ENCODE measurements at regions not wholly inside any gene's neighbourhood (a gene's known extent, or its start where the extent isn't known, plus 50 kb on each side); places are given as distances from the start of the nearest gene placed in this dataset.
"Not testable (repeated sequence)": the region's sequence is repeated elsewhere in the genome, so short reads cannot be mapped to it uniquely, and the experiment has no call there.

- no peak for DNase-seq
Observed at GRCh38 chr5:33161421-33161820, 279.3 kb upstream of the TARS1 start.

- no peak for DNase-seq
Observed at GRCh38 chr5:33162057-33162456, 278.7 kb upstream of the TARS1 start.

GRCh38 chr5:33166522-33166921 lies 274.2 kb upstream of the TARS1 start:
- DNase-seq: no peak

GRCh38 chr5:33166948-33167347 lies 273.8 kb upstream of the TARS1 start:
- no peak for DNase-seq

- DNase-seq: no peak
Observed at GRCh38 chr5:33167541-33167940, 273.2 kb upstream of the TARS1 start.

- DNase-seq: no peak
Observed at GRCh38 chr5:33170411-33170810, 270.4 kb upstream of the TARS1 start.

GRCh38 chr5:33174383-33174782 lies 266.4 kb upstream of the TARS1 start:
- no peak for DNase-seq

GRCh38 chr5:33179301-33179700 lies 261.5 kb upstream of the TARS1 start:
- DNase-seq: no peak

GRCh38 chr5:33180900-33181299 lies 259.9 kb upstream of the TARS1 start:
- DNase-seq: peak; percentile 55

- DNase-seq: no peak
Observed at GRCh38 chr5:33182986-33183385, 257.8 kb upstream of the TARS1 start.

- no peak for DNase-seq
Observed at GRCh38 chr5:33184367-33184766, 256.4 kb upstream of the TARS1 start.

- no peak for DNase-seq
Observed at GRCh38 chr5:33188089-33188488, 252.7 kb upstream of the TARS1 start.

GRCh38 chr5:33194914-33195313 lies 245.9 kb upstream of the TARS1 start:
- DNase-seq: no peak

GRCh38 chr5:33195431-33196165 lies 245.2 kb upstream of the TARS1 start:
- DNase-seq: no peak

GRCh38 chr5:33198836-33199235 lies 241.9 kb upstream of the TARS1 start:
- DNase-seq: no peak

- no peak for DNase-seq
Observed at GRCh38 chr5:33203931-33204330, 236.8 kb upstream of the TARS1 start.

GRCh38 chr5:33205079-33205478 lies 235.7 kb upstream of the TARS1 start:
- no peak for DNase-seq

- no peak for DNase-seq
Observed at GRCh38 chr5:33205727-33206410, 234.9 kb upstream of the TARS1 start.

GRCh38 chr5:33206962-33207506 lies 233.7 kb upstream of the TARS1 start:
- DNase-seq: no peak

- DNase-seq: no peak
Observed at GRCh38 chr5:33209252-33209651, 231.5 kb upstream of the TARS1 start.

GRCh38 chr5:33210221-33210620 lies 230.5 kb upstream of the TARS1 start:
- not testable (repeated sequence) for DNase-seq

- DNase-seq: no peak
Observed at GRCh38 chr5:33210978-33211377, 229.8 kb upstream of the TARS1 start.

GRCh38 chr5:33212439-33212838 lies 228.3 kb upstream of the TARS1 start:
- DNase-seq: no peak

GRCh38 chr5:33212900-33213299 lies 227.9 kb upstream of the TARS1 start:
- no peak for DNase-seq
